IMR-90 (cell line): ENCODE measurements at regions not wholly inside any gene's neighbourhood (a gene's known extent, or its start where the extent isn't known, plus 50 kb on each side); places are given as distances from the start of the nearest gene placed in this dataset.

ENCODE experiments used
- BHLHE40 ChIP-seq: fragments of 150-350 bp; IDR thresholded peaks from 2 replicates; pipeline ENCODE4 v1.6.1; 2016; ENCODE audit warnings: mild to moderate bottlenecking, low read depth, low read length
- CEBPB ChIP-seq: IDR thresholded peaks from 2 replicates; pipeline ENCODE4 v1.6.1; 2012; ENCODE audit warnings: low read depth, low read length, improper control_type of control experiment
- MAFK ChIP-seq: IDR thresholded peaks from 2 replicates; pipeline ENCODE4 v1.6.1; 2012; ENCODE audit warnings: low read depth, low read length, improper control_type of control experiment
- MAZ ChIP-seq: IDR thresholded peaks from 2 replicates; pipeline ENCODE4 v1.6.1; 2012; ENCODE audit warnings: low read depth, mild to moderate bottlenecking, low read length, improper control_type of control experiment, moderate library complexity, borderline replicate concordance
- POLR2A ChIP-seq: IDR thresholded peaks from 2 replicates; pipeline ENCODE4 v1.6.1; 2012; ENCODE audit warnings: mild to moderate bottlenecking, low read depth, low read length
- RCOR1 ChIP-seq: IDR thresholded peaks from 2 replicates; pipeline ENCODE4 v1.6.1; 2012; ENCODE audit warnings: mild to moderate bottlenecking, low read length, improper control_type of control experiment; ENCODE audit not compliant: insufficient replicate concordance
- RFX5 ChIP-seq: IDR thresholded peaks from 2 replicates; pipeline ENCODE4 v1.8.0; 2012; ENCODE audit warnings: low read depth, mild to moderate bottlenecking, low read length, moderate library complexity
- SMC3 ChIP-seq: fragments of 150-350 bp; IDR thresholded peaks from 2 replicates; pipeline ENCODE4 v1.6.1; 2016; ENCODE audit warnings: low read depth, mild to moderate bottlenecking, antibody characterized with exemption, low read length, moderate library complexity
- TF ChIP-seq, protein P1 (sequence below): conservative IDR thresholded peaks from 2 replicates; pipeline ENCODE4 v1.5.1; 2012; ENCODE audit warnings: mild to moderate bottlenecking, low read depth, low read length, improper control_type of control experiment
- TF ChIP-seq, protein P2 (sequence below): fragments of 150-350 bp; IDR thresholded peaks from 2 replicates; pipeline ENCODE4 v1.6.1; 2017; ENCODE audit warnings: mild to moderate bottlenecking, antibody characterized with exemption, low read length, low read depth

DNA sequence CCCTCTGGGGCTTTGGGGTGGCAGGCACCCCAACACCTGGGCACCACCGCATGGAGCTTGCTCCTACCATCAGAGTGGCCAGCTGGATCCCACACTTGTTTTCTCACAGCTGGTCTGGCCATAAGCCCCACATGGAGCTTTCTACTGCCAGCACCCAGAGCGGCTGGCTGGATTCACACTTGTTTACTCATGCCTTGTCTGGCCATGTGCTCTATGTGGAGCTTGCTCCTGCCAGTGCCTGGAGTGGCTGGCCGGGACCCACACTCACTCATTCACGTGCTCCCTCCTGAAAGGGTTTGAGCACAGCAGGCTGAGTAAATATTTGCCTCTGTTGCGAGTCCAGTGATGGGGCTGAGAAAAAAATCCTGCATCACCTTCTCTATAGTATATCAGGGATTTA, 487.0 kb downstream of the CD109 start:
- TF ChIP-seq, protein P1, sequence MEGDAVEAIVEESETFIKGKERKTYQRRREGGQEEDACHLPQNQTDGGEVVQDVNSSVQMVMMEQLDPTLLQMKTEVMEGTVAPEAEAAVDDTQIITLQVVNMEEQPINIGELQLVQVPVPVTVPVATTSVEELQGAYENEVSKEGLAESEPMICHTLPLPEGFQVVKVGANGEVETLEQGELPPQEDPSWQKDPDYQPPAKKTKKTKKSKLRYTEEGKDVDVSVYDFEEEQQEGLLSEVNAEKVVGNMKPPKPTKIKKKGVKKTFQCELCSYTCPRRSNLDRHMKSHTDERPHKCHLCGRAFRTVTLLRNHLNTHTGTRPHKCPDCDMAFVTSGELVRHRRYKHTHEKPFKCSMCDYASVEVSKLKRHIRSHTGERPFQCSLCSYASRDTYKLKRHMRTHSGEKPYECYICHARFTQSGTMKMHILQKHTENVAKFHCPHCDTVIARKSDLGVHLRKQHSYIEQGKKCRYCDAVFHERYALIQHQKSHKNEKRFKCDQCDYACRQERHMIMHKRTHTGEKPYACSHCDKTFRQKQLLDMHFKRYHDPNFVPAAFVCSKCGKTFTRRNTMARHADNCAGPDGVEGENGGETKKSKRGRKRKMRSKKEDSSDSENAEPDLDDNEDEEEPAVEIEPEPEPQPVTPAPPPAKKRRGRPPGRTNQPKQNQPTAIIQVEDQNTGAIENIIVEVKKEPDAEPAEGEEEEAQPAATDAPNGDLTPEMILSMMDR, result no peak
- TF ChIP-seq POLR2A (no peak), BHLHE40 (no peak), SMC3 (no peak), MAFK (no peak), MAZ (no peak), CEBPB (no peak), RCOR1 (no peak), RFX5 (no peak)
- TF ChIP-seq, protein P2, sequence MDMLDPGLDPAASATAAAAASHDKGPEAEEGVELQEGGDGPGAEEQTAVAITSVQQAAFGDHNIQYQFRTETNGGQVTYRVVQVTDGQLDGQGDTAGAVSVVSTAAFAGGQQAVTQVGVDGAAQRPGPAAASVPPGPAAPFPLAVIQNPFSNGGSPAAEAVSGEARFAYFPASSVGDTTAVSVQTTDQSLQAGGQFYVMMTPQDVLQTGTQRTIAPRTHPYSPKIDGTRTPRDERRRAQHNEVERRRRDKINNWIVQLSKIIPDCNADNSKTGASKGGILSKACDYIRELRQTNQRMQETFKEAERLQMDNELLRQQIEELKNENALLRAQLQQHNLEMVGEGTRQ, result no peak
